ENCODE measurements at regions not wholly inside any gene's neighbourhood (a gene's known extent, or its start where the extent isn't known, plus 50 kb on each side); places are given as distances from the start of the nearest gene placed in this dataset.

DNA sequence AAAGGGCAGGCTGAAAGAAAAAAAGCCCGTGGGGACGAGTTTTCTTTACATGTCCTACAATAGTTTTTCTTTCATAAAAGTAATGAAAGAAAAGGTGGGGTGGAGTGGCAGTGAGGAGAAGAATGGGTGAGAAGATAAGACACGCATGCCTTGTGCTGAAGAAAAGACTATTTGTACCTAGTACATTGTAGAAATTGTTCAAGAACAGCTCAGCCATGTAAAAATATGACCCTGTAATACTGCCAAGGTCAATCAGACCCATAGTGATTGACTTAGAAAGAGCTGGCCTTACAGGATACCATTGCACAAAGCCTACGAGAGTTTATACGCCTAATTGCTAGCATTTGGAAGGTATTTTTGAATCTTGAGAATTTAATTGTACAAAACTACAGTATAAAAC is 126.0 kb upstream of the NRIP1 start:
- Histone ChIP-seq H3K4me2 (no peak overlapping the region), H4K20me1 (no peaks in the 10 kb centered on the region), H3K9me3 (replicated peaks in 1 of 11) (peaks cover 0 to 9% (median 0%) of the 10 kb centered on the region in 11 experiments; a peak in 3 of 22 replicates), H3K9ac (no peak overlapping the region), H3K4me1 (no peaks in the 10 kb centered on the region), H3K36me3 (no peaks in the 10 kb centered on the region), H3K27me3 (no peaks in the 10 kb centered on the region), H3K4me3 (no peak overlapping the region), H3K27ac (no peak overlapping the region)
- TF ChIP-seq Cebpa-rat (IDR thresholded peaks at IDR 0.05) = no peak

GRCh38 chr21:15191342-15191741 is 126.5 kb upstream of the NRIP1 start:
- Histone ChIP-seq H4K20me1 (no peaks in the 10 kb centered on the region), H3K4me1 (no peaks in the 10 kb centered on the region), H3K27ac (no peak overlapping the region), H3K4me3 (no peak overlapping the region), H3K9me3 (replicated peaks in 1 of 11) (peaks cover 0 to 9% (median 0%) of the 10 kb centered on the region in 11 experiments; a peak in 3 of 22 replicates), H3K9ac (no peak overlapping the region), H3K4me2 (no peak overlapping the region), H3K27me3 (no peaks in the 10 kb centered on the region), H3K36me3 (no peaks in the 10 kb centered on the region)
- no peak for TF ChIP-seq Cebpa-rat (IDR thresholded peaks at IDR 0.05)

GRCh38 chr21:15192243-15192642 is 127.4 kb upstream of the NRIP1 start:
- Histone ChIP-seq H3K4me2 (no peak overlapping the region), H3K27ac (no peak overlapping the region), H3K4me3 (no peak overlapping the region), H3K27me3 (no peaks in the 10 kb centered on the region), H3K4me1 (no peaks in the 10 kb centered on the region), H3K36me3 (no peaks in the 10 kb centered on the region), H3K9me3 (replicated peaks in 1 of 11) (peaks cover 0 to 9% (median 0%) of the 10 kb centered on the region in 11 experiments; a peak in 3 of 22 replicates), H4K20me1 (no peaks in the 10 kb centered on the region), H3K9ac (no peak overlapping the region)
- TF ChIP-seq Cebpa-rat (IDR thresholded peaks at IDR 0.05) = no peak

DNA sequence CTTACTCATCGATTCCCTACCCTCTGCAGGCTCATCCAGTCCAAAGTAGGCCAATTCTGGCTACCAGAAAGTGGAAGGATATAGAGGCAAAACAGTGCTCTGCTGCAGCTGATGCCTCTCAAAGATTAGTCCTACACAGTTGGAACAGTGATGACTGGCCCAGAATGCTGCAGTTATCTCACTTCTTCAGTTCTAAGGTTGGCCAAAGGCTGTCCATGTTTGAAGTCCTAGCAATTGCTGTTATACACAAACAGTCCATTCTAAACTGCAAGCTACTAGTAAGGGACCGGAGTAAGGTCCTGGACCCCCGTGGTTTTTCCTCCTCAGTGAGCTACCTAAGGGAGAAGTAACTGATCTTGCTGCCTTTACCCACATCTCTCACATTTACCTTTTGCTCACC is 129.1 kb upstream of the NRIP1 start:
- Histone ChIP-seq H3K27me3 (no peaks in the 10 kb centered on the region), H3K4me3 (no peak overlapping the region), H3K36me3 (no peaks in the 10 kb centered on the region), H3K9ac (no peak overlapping the region), H3K4me1 (no peaks in the 10 kb centered on the region), H3K4me2 (no peak overlapping the region), H4K20me1 (no peaks in the 10 kb centered on the region), H3K9me3 (replicated peaks in 1 of 11) (no peaks in the 10 kb centered on the region; a peak in 3 of 22 replicates), H3K27ac (no peak overlapping the region)
- TF ChIP-seq Cebpa-rat (IDR thresholded peaks at IDR 0.05) = no peak

- no peak overlapping the region for H3K4me2 ChIP-seq
- H3K9me3 ChIP-seq (replicated peaks in 1 of 11) = no peaks in the 10 kb centered on the region; a peak in 3 of 22 replicates
- no peak overlapping the region for H3K9ac ChIP-seq
- no peak overlapping the region for H3K4me3 ChIP-seq
- no peaks in the 10 kb centered on the region for H4K20me1 ChIP-seq
- no peak for TF ChIP-seq Cebpa-rat (IDR thresholded peaks at IDR 0.05)
- H3K27me3 ChIP-seq = no peaks in the 10 kb centered on the region
- H3K27ac ChIP-seq = no peak overlapping the region
- no peaks in the 10 kb centered on the region for H3K4me1 ChIP-seq
- H3K36me3 ChIP-seq = no peaks in the 10 kb centered on the region
These were observed 130.3 kb upstream of the NRIP1 start for GRCh38 chr21:15195104-15195503.

GRCh38 chr21:15195768-15196167 is 131.0 kb upstream of the NRIP1 start:
- no peaks in the 10 kb centered on the region for H3K27me3 ChIP-seq
- H3K9ac ChIP-seq = no peak overlapping the region
- H3K27ac ChIP-seq = no peak overlapping the region
- H3K4me3 ChIP-seq = no peak overlapping the region
- no peaks in the 10 kb centered on the region; a peak in 2 of 22 replicates for H3K9me3 ChIP-seq (replicated peaks in 1 of 11)
- no peak for TF ChIP-seq Cebpa-rat (IDR thresholded peaks at IDR 0.05)
- H4K20me1 ChIP-seq = no peaks in the 10 kb centered on the region
- H3K4me1 ChIP-seq = no peaks in the 10 kb centered on the region
- no peaks in the 10 kb centered on the region for H3K36me3 ChIP-seq
- no peak overlapping the region for H3K4me2 ChIP-seq

- H3K27me3 ChIP-seq = no peaks in the 10 kb centered on the region
- no peak overlapping the region for H3K4me3 ChIP-seq
- no peaks in the 10 kb centered on the region for H3K36me3 ChIP-seq
- H3K4me2 ChIP-seq = no peak overlapping the region
- peaks cover 0 to 9% (median 6%) of the 10 kb centered on the region in 11 experiments; a peak in 7 of 22 replicates for H3K9me3 ChIP-seq (replicated peaks in 1 of 11)
- no peak for TF ChIP-seq Cebpa-rat (IDR thresholded peaks at IDR 0.05)
- H3K9ac ChIP-seq = no peak overlapping the region
- H4K20me1 ChIP-seq = no peaks in the 10 kb centered on the region
- no peak overlapping the region for H3K27ac ChIP-seq
- no peaks in the 10 kb centered on the region for H3K4me1 ChIP-seq
These were observed 132.9 kb upstream of the NRIP1 start for GRCh38 chr21:15197696-15198095.

DNA sequence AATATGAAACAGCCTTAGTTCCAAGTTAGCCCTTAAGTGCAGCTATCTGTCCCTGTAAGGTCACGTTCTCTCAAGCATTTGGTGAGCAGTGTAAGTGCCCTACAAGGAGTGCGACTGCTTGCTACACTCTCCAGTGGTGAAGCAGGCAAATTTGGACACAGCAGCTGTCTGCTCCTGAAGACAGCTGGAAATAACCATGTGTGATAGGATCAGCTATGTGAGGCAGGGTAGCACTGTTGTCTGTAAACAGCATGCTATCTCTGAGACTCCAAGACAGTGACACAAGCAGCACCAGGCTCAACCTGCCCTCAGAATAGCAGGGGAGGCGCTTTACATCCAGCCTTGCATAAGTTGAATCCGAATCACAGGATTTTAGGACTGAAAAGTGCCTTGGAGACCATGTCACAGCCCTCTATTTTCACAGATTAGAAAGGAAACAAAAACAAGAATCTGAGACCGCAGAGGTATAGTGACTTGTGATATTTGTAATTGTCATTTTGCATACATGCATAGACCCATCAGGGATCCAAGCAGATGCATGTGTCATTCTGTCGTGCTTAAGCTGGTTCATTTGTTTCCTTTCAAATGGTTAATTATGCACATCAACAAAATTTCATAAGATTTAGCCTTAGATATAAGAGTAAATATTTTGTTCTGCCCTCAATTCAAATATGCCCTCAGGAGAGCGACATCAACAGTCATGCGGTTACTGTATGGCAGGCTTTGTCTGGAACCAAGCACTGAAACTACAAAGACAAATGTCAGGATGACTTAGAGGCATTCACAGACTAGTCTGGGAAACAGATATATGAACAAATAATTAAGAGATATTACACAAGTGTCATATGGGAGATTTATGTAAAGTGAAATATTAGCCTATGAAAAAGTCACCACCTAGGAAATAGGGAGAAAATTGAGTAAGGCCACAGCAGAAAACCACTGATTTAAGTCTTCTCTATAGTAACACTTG is 134.9 kb upstream of the NRIP1 start:
- Histone ChIP-seq H3K9me3 (replicated peaks in 1 of 11) (peaks cover 0 to 9% (median 6%) of the 10 kb centered on the region in 11 experiments; a peak in 7 of 22 replicates), H3K27me3 (no peaks in the 10 kb centered on the region), H4K20me1 (no peaks in the 10 kb centered on the region), H3K4me1 (peaks cover 0 to 10% (median 0%) of the 10 kb centered on the region in 10 experiments; a peak in 2 of 20 replicates), H3K4me2 (no peak overlapping the region), H3K4me3 (no peak overlapping the region), H3K9ac (no peak overlapping the region), H3K36me3 (no peaks in the 10 kb centered on the region), H3K27ac (no peak overlapping the region)
- TF ChIP-seq Cebpa-rat (IDR thresholded peaks at IDR 0.05) = no peak

DNA sequence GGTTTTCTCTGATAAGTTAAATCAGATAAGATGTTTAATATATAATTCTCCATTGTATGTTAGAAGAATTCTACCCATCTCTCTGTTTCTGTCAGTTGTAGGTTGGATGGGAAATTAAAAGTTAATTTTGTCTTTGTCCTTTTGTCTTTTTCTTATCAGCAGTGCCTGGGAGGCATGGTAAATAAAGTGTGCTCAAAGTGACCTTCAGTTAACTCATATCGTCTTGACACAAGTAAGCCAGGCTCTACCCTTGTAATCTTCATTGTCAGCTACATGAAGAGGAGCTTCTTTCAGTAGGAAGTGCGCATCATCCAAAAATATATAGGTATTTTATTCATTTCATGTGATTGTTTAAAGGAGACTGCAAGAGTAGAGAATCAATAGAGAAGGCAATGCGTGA is 138.9 kb upstream of the NRIP1 start:
- TF ChIP-seq Cebpa-rat (IDR thresholded peaks at IDR 0.05) = no peak
- Histone ChIP-seq H3K9ac (no peak overlapping the region), H3K36me3 (no peaks in the 10 kb centered on the region), H3K27ac (peak overlapping the region in 1 of 11 experiments; percentile 2; a peak in 1 of 22 replicates), H3K4me3 (no peak overlapping the region), H3K4me2 (peak overlapping the region in 1 of 11 experiments; percentile 30; a peak in 1 of 22 replicates), H3K4me1 (peaks cover 0 to 49% (median 8%) of the 10 kb centered on the region in 10 experiments; a peak in 12 of 20 replicates), H3K9me3 (replicated peaks in 1 of 11) (peaks cover 0 to 47% (median 22%) of the 10 kb centered on the region in 11 experiments; a peak in 18 of 22 replicates), H3K27me3 (no peaks in the 10 kb centered on the region), H4K20me1 (no peaks in the 10 kb centered on the region)
